ENCODE measurements at regions not wholly inside any gene's neighbourhood (a gene's known extent, or its start where the extent isn't known, plus 50 kb on each side); places are given as distances from the start of the nearest gene placed in this dataset.

DNA sequence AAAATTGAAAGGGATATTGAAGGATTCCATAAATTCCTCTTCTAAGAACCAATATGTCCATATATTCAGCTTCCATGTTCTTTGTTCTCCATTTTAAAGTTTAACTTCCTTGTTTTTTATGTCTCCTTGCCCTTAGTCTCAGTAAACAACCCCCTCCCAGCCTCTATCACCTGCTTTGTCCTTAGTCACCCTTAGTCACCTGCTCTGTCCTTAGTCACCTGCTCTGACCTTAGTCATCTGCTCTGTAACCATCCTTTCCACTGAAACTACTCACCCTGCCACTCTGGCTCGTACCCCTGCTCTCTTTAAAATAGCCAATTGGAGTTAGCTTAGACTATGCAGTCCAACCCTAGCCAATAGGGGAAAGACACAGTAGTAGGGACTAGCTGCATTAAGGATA lies 136.2 kb upstream of the TMEM106B start:
- DNase-seq, result no peak

DNA sequence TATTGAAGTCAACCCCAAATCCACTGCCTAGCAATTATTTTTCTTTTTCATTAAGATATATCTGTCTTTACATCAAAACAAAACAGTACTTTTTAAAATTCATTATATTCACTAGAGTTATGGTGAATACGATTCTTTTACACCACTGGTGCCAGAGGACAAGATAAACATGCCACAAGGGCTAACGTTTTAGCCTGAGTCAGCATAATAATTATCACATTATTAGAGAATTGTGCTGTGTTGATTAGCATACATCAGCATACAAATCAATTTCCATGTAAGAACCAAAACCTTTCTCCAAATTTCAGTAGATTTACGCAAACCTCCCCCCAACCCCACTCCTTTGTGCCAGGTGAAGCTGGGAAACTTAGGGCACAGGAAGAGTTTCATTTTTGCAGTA lies 131.1 kb upstream of the TMEM106B start:
- no peak for DNase-seq

DNA sequence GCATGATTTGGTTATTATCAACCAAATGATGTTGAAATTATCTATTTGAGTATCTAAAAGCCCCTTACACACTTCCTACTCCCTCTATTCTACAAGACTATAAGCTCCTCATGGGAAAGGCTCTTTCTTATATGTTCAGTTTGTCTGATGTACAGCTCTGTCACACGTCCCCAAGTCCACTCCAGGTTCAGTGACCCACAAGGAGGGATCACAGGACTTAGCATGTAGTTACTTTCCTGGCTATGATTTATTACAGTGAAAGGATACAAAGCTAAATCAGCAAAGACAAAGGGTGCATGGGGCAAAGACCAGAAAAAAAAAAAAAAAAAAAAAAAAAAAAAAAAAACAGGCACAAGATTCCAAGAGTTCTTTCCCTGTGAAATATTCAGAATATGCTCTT lies 125.6 kb upstream of the TMEM106B start:
- DNase-seq, result no peak

DNA sequence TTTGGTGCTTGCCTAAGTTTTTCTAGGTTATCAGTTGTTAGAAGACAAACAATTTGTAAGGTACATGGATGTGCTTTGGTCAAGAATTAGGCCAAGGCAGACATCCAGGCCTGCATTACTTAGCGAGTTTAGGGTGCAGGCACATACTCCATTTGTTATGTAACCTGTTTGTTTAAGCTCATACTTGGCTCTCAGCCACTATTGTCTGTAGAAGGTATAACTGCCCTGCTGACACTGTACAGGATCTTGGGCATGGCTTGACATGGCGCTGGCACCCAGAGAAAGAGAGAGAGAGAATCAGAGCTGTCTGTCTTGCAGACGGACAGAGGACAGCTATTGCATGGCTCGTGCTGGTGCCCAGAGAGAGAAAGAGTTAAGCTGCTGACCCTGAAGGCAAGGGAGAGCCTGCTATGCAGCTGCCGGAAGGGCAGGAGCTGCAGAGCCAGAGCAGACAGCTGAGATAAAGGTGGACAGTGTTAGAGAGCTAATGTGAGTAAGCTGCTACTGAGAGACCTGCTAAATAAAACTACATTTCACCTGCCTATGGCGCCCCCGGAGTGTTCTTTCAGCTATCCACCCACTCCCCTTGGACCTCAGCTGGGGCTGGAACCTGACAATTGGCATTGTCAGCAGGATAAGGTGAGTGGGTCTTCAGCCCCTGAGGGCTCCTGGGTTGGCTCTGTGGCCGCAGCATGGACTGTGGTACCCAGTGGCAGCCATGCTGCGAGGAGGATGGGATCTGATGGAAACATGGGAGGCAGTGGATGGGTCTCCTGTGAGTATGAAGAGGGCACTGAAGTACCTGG lies 120.9 kb upstream of the TMEM106B start:
- DNase-seq, result no peak

DNA sequence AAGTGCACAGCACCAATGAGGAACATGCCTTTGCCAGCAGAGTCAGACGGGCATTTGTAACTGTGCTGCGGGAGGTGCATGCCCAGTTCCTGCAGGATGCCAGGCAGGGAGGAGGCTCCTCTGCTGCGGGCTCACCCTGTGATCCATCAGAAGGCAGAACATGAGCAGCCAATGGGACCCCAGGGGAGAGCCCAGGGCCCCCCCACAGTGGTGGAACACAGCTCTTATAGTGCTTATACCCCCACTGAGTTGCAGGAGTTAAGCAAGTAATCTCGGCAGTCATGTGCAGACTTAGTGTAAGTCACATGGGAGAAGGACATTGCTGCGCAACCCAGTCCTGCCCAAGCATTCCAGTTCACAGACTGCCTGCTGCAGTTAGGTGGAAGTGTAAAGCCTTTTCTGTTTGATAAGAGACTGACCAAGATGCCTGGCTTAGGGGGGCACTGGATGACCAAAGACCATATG lies 120.3 kb upstream of the TMEM106B start:
- no peak for DNase-seq

DNA sequence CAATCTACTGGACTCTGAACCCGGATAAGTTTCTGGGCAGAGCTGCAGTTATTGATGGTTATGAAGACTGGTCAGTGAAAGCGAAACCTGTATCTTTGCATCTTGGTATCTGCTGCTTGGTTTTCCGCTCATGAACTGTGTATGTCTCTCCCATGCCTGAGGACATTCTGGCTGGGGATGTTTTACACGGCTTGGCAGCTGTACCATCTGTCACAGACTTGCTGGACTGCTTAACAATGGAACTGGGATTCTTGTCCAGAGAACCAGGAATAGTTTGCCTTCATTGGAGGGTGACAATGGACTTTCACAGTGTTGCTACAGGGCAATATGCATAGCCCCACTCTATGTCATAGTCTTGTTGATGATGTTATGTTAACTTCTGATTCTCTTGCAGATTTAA lies 119.9 kb upstream of the TMEM106B start:
- DNase-seq, result no peak

DNA sequence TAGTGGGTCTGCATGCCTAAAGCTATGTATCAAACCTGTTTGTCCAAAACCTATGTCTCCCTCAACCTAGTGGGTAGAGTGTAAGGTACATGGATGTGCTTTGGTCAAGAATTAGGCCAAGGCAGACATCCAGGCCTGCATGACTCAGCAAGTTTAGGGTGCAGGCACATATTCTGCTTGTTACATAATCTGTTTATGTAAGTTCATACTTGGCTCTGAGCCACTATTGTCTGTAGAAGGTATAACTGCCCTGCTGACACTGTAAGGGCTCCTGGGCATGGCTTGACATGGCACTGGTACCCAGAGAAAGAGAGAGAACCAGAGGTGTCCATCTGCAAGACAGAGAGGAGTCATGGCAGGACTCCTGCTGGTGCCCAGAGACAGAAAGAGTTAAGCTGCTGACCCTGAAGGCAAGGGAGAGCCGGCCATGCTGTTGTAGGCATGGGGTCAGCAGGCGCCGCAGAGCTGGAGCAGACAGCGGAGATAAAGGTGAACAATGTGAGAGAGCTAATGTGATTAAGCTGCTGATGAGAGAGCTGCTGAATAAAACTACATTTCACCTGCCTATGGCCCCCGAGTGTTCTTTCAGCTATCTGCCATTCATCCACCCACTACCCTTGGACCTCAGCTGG lies 118.5 kb upstream of the TMEM106B start:
- no peak for DNase-seq

DNA sequence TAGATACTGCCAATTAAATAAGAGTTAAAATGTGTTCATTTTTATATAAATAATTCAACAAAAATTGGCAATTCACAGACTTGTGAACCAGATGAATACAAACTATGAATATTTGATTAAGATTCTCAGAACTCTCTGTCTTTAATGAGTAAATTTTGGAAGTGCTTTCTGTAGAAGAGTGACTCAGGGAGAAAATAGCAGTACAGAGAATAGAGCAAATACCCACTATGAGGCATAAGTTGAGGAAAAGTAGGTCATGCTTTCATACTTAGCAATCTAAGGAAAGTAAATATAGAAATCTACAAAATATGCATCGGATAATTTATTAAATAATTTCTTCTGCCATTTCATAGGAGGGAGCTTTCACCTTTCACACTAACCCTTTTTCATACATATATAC lies 117.7 kb upstream of the TMEM106B start:
- DNase-seq, result no peak

DNA sequence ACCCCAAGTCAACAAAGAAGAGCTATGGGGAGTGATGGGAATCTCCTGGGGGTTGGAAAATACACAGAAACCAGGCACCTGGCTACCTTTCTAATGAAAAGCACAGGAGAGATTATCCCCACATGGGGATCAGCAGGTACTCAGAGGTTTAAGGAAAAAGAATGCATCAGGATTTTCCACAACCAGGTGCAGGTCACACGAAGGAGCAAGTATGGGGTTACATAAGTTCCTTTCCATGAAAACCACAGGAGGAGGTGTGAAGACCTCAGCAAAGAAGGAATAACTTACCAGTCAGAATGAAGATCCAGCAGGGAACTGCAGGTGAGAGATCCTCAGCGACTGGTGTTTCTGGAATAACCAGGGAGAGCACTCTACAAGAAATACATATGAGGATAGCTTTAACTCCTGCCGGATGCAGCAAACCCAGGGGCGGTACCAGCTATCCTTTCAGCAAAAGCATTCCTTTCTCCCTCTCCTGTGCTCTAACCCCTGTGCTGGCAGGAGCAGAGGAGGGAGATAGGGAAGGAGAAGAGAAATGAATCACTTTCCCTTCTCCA lies 116.7 kb upstream of the TMEM106B start:
- DNase-seq, result no peak

DNA sequence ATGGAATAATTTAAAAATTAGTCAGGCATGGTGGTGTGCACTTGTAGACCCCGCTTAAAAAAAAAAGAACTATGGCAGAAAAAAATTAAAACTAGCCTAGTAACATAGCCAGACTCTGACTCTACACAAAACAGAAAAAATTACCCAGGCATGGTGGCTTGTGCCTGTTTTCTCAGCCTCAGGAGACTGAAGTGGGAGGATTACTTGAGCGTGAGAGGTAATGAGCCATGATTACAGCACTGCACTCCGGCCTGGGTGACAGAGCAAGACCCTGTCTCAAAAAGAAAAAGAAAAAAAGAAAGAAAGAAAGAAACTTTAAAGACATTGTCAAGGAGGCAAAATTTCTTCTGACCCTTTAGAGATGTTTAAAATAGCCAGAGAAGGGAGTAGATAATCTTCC lies 109.0 kb upstream of the TMEM106B start:
- no peak for DNase-seq

DNA sequence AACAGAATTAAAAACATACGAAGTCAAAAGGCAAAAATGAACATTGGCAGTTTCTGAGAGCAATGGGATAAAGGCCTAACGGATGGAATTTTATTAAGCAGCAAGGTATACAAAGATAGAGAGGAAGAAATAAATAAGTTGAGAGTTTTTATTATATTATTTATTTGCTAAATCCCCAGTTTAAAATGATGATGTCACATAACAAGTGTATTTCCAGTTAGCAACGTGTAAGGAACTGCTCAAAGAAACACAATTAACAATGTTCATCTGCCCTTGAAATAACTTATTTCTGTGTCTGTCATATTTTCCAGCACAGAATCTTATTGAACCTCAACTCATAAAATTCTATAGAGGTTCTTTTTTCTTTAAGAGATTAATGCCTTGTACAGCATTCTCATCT lies 108.6 kb upstream of the TMEM106B start:
- DNase-seq, result no peak

DNA sequence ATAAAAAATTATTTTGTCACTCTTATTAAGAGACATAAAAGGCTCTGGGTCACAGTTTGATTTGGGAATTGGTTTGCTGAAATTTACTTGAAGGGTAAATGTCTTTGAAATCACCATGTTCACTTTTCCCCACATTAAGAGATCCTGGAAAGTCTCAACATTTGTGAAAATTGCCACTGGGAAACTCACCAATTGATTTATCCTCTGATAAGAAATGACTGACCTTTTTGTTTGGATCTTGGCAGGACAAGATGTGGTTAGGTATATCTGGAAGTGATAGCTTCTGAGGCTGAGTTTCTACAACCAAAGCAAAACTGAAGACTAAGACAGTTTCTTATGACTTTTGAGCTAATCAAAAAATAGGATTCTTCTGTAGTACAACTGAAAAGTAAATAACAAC lies 107.1 kb upstream of the TMEM106B start:
- DNase-seq, result no peak

DNA sequence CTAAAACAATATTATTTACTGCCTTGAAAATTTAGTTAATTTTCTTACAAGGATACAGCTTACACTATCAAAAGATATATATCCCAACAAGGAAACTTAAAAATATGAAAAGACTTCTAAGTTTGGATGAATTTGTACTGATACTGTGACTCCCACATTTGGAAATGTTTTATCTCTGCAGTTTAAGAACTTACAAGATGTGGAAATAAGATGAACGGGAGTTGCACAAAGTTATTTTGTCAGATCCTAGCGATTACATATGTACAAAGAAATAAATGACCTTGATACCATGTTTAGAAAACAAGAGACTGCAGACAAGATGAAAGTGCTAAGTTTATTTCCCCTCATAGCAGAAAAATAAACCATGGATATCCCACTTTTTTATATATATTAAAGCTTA lies 103.7 kb upstream of the TMEM106B start:
- no peak for DNase-seq

DNA sequence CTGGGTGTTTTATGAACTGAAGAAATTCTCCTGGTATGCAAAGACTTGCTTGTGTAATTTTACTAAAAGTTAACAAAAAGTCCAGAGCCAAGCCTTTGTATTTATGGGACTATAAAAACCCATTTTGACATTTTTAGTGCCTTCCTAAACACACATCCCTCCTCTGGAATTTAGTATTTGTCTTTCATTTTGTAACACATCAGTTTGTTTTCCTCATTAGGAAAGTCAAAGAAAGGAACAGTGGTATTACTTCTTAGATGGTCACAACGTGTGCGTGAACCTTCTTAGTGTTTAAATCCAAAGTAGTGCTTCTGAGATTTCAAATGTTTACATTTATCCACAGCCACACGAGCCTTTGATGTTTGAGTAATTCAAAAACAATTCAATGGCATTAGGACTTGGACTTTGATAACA lies 103.2 kb upstream of the TMEM106B start:
- DNase-seq, result no peak

DNA sequence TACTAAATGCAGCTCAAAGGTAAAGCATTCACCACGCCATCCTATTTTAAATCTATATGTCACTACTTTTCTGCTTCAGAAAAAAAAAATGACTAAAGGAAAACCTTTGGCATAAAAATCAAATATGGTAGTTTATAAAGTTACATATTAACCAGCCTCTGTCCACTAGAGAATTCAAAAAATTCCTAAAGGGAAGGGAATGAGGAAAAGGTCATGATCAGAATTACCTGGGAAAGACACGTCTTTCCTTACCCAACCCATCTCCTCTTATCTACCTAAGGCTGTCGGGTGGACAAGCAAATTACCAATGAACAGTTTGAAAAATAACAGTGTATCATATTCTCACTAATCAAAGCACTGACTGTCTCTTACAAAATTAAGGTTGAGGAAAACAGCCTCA lies 100.7 kb upstream of the TMEM106B start:
- DNase-seq, result no peak

DNA sequence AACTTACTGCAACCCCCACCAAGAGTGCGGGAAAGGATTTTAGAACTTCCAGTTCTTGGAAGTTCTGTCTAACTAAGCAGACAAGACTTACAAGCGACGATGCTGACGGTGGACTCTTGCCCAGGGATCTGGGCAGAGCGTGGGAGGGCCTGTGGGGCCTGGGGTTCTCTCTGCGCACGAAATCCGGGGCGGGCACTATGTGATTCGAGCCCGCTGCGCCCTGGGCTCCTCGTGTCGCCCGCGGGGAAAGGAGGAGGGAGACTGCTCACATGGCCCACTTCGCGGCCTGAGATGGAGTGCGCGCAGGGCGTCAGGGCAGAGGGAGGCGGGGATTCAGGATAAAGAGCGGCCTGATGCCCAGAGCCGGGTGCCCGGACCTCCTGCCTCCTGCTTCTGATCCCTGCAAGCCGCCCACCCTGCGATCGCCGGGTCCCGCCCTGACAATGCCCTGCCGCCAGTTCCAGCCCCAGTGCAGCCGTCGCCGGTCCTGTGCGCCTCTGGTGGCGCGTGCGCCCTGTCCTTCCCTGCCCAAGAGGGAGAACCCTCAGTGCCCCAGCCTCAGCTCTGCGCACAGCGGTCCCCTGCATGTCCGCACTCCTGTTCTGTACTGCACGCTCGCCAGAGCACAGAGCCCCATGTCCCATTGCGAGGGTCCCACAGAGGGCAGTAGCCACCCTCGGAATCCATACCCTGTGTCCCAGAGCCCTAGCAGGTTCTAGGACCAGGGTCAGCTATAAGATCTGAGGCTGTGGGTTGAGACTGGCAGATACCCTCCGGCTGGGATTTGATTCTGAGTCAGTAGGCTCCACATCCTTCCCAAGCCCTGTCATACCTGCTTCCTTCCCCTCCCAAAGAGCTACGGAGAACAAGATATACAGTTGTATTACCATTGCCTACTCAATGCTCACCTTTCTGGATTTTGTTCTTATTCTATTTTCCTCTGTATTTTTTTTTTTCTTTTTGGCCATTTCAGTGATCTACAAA lies 99.4 kb upstream of the TMEM106B start:
- DNase-seq, result peak in 2 of 3 donors; percentile 30 to 54

DNA sequence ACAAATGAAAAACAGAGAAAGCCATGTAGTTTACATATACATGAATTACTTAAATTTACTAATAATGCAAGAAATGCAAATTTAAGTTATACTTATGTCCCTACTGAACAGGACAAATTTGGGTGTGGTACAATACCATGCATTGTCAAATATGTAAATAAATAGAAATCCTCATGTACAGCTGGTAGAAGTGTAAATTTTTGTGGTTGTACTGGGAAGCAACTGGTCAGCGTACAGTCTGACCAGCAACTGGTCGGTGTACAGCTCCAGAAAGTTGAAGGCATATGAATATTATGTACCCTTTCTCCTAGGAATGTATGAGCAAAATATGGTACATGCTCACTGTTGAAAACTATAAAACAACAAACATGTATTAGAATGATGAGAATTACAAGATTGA lies 93.9 kb upstream of the TMEM106B start:
- DNase-seq, result no peak

DNA sequence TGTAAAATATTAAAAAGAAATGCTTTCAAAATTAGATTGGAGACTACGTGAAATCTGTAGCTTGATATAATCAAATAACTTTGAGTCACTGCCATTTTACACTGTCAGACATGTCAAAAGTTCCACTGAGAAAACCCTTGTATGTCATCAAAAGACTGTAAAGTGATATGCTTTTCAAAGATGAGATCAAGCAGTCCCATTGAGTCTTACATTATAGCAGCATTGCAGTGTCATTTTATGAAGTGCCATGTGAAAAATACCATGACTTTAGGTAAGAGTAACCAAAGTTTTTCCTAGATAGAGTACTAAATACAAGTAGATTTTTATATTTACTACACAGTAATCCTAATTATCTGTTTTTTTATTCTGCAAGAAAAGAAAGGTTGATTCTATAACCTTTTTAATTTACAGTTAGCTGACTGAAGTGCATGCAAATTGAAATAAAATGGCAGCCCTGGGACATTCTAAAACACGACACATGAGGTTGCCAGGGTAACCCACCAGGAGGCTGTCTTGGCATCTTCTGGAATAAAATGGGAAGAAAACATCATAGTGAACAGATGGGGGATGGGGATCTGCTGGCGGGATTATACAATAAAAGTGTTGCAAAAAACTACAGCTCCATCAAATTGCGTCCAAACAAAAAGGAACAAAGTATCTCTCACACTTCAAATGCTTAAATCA lies 91.3 kb upstream of the TMEM106B start:
- DNase-seq, result no peak

DNA sequence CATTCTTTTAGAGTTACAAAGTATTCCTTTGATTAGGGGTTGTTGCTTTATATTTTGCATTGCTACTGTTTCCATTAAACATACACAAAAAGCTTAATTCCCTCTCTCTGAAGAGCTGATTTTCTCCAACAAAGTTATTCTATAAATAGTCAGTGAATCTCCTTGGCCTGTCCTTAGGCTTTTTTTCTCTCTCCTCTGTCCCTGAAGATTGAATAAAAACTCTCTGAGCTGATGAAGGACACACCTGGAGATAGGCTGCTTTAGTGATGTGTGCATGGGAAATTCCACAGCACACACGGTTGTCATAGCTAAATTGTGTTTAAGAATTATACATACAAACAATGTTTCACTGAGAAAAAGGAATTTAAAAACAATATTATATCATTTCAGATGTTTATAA lies 90.5 kb upstream of the TMEM106B start:
- no peak for DNase-seq

DNA sequence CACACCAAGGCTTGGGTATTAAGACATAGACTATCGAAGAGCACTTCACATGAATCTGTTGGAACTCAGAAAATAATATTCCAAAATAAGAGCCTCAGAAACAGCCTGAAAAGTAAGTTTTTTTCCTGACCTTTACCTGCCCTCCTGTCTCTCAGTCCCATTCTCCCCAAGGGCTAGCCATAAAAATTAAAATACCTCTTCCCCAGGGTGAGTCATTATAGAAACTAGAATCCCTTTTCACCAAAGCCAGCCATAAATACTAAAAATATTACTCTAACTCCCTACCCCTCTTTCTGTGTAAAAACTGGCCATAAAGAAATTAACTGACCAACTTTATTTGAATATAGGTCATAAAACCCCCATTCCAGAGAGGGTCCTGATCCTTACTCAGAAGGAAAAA lies 87.9 kb upstream of the TMEM106B start:
- no peak for DNase-seq

DNA sequence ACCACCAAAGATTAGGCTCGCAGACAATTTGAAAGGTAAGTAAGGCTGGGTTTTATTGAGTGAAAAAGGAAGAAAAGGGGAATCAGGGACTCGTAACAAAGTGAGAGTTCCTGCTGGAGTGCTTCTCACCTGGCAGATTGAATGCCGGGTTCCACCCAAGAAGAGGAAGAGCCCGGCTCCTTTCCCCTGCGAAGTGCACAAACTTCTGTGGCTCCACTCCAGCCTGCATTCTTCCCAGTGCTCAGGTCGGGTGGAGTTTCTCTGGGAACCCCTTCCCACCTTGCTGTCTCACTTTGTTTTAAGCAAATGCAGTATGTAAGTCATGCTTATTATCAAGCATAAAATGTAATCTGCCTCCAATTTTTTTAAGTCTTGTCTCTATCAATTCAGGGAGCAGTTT lies 87.1 kb upstream of the TMEM106B start:
- DNase-seq, result no peak

DNA sequence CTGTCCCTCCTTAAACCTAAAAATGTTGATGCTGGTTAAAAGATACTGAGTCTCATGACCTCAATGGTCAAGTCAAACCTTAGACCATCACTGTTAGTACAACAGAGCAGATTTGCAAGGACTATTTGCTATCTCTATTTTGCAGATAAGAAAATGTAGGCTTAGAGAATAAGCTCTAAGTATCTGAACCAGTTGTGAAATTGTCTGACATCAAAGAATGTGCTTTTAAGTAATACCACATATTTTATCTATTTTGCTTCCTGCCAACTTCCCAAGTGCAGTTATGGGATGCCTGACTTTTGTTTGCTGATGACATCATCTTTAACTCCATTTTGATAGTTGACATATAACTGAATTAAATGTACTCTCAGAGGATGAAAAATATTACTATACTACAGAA lies 83.6 kb upstream of the TMEM106B start:
- no peak for DNase-seq
